ENCODE measurements at regions not wholly inside any gene's neighbourhood (a gene's known extent, or its start where the extent isn't known, plus 50 kb on each side); places are given as distances from the start of the nearest gene placed in this dataset.

DNA sequence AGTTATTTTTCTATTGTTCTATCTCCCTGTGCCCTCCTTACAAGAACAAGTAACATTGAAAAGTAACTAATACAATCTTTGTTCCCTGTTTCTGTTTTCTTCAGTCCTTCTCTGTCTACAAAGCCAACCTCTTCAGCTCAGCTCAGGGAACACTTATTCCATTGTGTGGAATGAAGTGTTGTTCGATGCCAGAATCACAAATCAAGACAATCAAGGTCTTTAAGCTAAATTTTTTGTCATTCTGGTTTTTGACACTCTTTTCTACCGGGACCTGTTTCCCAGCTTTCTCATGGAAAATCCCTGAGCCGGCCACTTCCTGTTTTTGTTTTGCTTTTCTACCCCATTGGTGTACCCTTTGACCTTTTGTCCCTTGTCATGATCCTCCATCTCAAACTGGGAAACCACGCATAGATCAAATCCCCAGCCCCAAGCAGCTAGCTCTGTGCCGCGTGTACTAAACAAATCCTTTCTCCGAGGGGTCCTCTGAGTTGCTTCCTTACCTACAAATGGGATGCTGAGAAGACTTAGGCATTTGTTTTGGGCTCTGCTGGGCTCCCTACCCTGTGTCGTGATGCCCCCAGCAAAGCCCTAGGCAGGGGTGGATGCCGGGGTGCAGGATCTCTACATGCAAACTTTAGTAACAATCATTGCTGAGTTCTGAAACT, 141.8 kb downstream of the TOMM20 start:
- Histone ChIP-seq H3K27ac (ENCODE audit: extremely low read depth, low read depth, low read length) (no peak overlapping the region), H3K4me1 (replicated peaks in 1 of 2; ENCODE audit: control insufficient read depth in 2 of 2, insufficient read depth in 2 of 2, low read length in 2 of 2) (peaks cover 14 to 36% of the 10 kb centered on the region in 2 experiments), H3K36me3 (ENCODE audit: control insufficient read depth, insufficient read depth, low read length) (no peaks in the 10 kb centered on the region), H4K20me1 (replicated peaks; ENCODE audit: control insufficient read depth, insufficient read depth, low read length) (no peaks in the 10 kb centered on the region), H3K9me3 (replicated peaks; ENCODE audit: control insufficient read depth, insufficient read depth, low read depth, low read length) (no peaks in the 10 kb centered on the region), H3K9me1 (ENCODE audit: control insufficient read depth, insufficient read depth, low read length) (no peaks in the 10 kb centered on the region), H3K4me3 (no peak overlapping the region), H3K27me3 (ENCODE audit: control insufficient read depth in 2 of 2, insufficient read depth in 2 of 2, low read length in 2 of 2) (no peaks in the 10 kb centered on the region), H2AFZ (ENCODE audit: low read depth, low read length) (peak overlapping the region; percentile 78), H3K9ac (ENCODE audit: insufficient read depth in 1 of 2, low read depth in 2 of 2, low read length in 2 of 2) (no peak overlapping the region), H3K4me2 (ENCODE audit: insufficient read depth, low read length) (no peak overlapping the region), H3K79me2 (ENCODE audit: control insufficient read depth, insufficient read depth, low read length) (no peaks in the 10 kb centered on the region)
- ChIA-PET POLR2A (interaction anchor here (0.6 to 1.5 kb wide), 6 partner anchors 8 to 488 kb away, joined by 3 to 5 read pairs (median 4); no protein-coding TSS in a partner anchor), CTCF (ENCODE audit: low intra/inter-chr PET ratio) (no interaction called here)
- no TSS peak for BruUV-seq (replicated peaks)
- peak; percentile 23 for FAIRE-seq
- WGBS (ENCODE audit: insufficient coverage, low coverage, missing lambda C conversion rate): 59% methylated on average over 9 of the region's 9 CpGs
- in situ Hi-C loops (cut with MboI): no loop called here
- DNase-seq (ENCODE audit: extremely low read depth in 1 of 4, low spot score in 3 of 4): no peak
- intact Hi-C loops (cut with micrococcal nuclease): no loop called here
- ATAC-seq: no peak
- TF ChIP-seq CBFA2T2 (conservative IDR thresholded peaks at IDR 0.05) (0 out of 2 replicates have a peak, but pooled peaks have one; percentile 1), KDM2B (CRISPR knock-in tag; IDR thresholded peaks at IDR 0.05) (no peak), SP1 (CRISPR knock-in tag; IDR thresholded peaks at IDR 0.05) (no peak), ZSCAN32 (CRISPR knock-in tag; IDR thresholded peaks at IDR 0.05) (no peak), ZNF584 (CRISPR knock-in tag; IDR thresholded peaks at IDR 0.05; ENCODE audit: low read depth) (peak; percentile 66; the same call in 1 of the 2 replicates), RB1 (IDR thresholded peaks at IDR 0.05; ENCODE audit: low read depth) (0 out of 2 replicates have a peak, but pooled peaks have one; percentile 12), NR2C1 (IDR thresholded peaks at IDR 0.05) (peak; percentile 85), NR2C1 (tag; IDR thresholded peaks at IDR 0.05) (peak; percentile 94), GABPA (tag; conservative IDR thresholded peaks at IDR 0.05; ENCODE audit: low read depth) (peak; percentile 32; the same call in 1 of the 2 replicates), CBX2 (IDR thresholded peaks at IDR 0.05; ENCODE audit: insufficient read depth, low read length, poor library complexity, severe bottlenecking) (no peak), RNF219 (CRISPR knock-in tag; IDR thresholded peaks at IDR 0.05) (0 out of 2 replicates have a peak, but pooled peaks have one; percentile 44), PTTG1 (tag; IDR thresholded peaks at IDR 0.05; ENCODE audit: low read depth) (peak; percentile 23; the same call in 1 of the 2 replicates), SPI1 (IDR thresholded peaks at IDR 0.05; ENCODE audit: borderline replicate concordance, low read depth, low read length) (peak; percentile 94)
- TF ChIP-seq, protein P1, sequence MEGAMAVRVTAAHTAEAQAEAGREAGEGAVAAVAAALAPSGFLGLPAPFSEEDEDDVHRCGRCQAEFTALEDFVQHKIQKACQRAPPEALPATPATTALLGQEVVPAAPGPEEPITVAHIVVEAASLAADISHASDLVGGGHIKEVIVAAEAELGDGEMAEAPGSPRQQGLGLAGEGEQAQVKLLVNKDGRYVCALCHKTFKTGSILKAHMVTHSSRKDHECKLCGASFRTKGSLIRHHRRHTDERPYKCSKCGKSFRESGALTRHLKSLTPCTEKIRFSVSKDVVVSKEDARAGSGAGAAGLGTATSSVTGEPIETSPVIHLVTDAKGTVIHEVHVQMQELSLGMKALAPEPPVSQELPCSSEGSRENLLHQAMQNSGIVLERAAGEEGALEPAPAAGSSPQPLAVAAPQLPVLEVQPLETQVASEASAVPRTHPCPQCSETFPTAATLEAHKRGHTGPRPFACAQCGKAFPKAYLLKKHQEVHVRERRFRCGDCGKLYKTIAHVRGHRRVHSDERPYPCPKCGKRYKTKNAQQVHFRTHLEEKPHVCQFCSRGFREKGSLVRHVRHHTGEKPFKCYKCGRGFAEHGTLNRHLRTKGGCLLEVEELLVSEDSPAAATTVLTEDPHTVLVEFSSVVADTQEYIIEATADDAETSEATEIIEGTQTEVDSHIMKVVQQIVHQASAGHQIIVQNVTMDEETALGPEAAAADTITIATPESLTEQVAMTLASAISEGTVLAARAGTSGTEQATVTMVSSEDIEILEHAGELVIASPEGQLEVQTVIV (CRISPR knock-in tag; IDR thresholded peaks at IDR 0.05; ENCODE audit: borderline replicate concordance): 0 out of 2 replicates have a peak, but pooled peaks have one; percentile 11

Data from K562 (cell line).